AG04450 (cell line): ENCODE measurements at regions not wholly inside any gene's neighbourhood (a gene's known extent, or its start where the extent isn't known, plus 50 kb on each side); places are given as distances from the start of the nearest gene placed in this dataset.

Experiments used
- CTCF ChIA-PET: fragments of 300-600, 350-600 bp; formaldehyde crosslinking; extraction: SDS; loops from one replicate; lab custom pipeline; 2022; ENCODE audit warnings: antibody characterized with exemption, inconsistent platforms; lab: Charles Lee
- POLR2A ChIA-PET: fragments of 350-600 bp; formaldehyde crosslinking; extraction: SDS; loops from one replicate; lab custom pipeline; 2021; ENCODE audit warnings: antibody characterized with exemption, inconsistent platforms; lab: Yijun Ruan, JAX
- DNase-seq: peaks from one replicate; pipeline ENCODE4 v3.0.0-alpha.2; 2011; ENCODE audit warnings: low read depth, low spot score
- H3K27ac ChIP-seq: one replicate; pipeline ENCODE4 v1.5.1; 2012; ENCODE audit warnings: low read depth, low read length, control low read depth
- H3K27me3 ChIP-seq: one replicate; pipeline ENCODE4 v1.6.0; 2012; ENCODE audit warnings: low read length; ENCODE audit not compliant: control insufficient read depth, insufficient read depth
- H3K4me3 ChIP-seq: 2 replicates; pipeline ENCODE4 v1.5.1; 2011; ENCODE audit warnings: mild to moderate bottlenecking, low read depth, low read length, control low read depth
- H3K9me3 ChIP-seq: 2 replicates; pipeline ENCODE4 v1.5.1; 2012; ENCODE audit warnings: low read length; ENCODE audit not compliant: control insufficient read depth, insufficient read depth
- CTCF ChIP-seq: IDR thresholded peaks from 2 replicates; pipeline ENCODE4 v1.5.1; 2011; ENCODE audit warnings: low read depth, low read length, control low read depth, inconsistent platforms

GRCh38 chr14:61211476-61212255 is 69.5 kb downstream of the TMEM30B start:
- Histone ChIP-seq H3K4me3 (no peak overlapping the region), H3K27ac (no peak overlapping the region), H3K27me3 (no peaks in the 10 kb centered on the region), H3K9me3 (no peaks in the 10 kb centered on the region)
- no peak for DNase-seq
- no peak for TF ChIP-seq CTCF
- POLR2A ChIA-PET: interaction anchor here (0.5 kb wide), 1 partner anchor 14 kb away, joined by 3 read pairs; no protein-coding TSS in a partner anchor
- CTCF ChIA-PET: no interaction called here

- no peak for TF ChIP-seq CTCF
- H3K27me3 ChIP-seq: no peaks in the 10 kb centered on the region
- ChIA-PET CTCF (no interaction called here), POLR2A (no interaction called here)
- H3K9me3 ChIP-seq: no peaks in the 10 kb centered on the region
- DNase-seq: no peak
- no peak overlapping the region for H3K4me3 ChIP-seq
- no peak overlapping the region for H3K27ac ChIP-seq
These were observed 77.9 kb downstream of the TMEM30B start for GRCh38 chr14:61203081-61203753.

GRCh38 chr14:61202124-61202523 is 79.0 kb downstream of the TMEM30B start:
- no peaks in the 10 kb centered on the region for H3K27me3 ChIP-seq
- no peaks in the 10 kb centered on the region for H3K9me3 ChIP-seq
- ChIA-PET POLR2A (no interaction called here), CTCF (no interaction called here)
- no peak overlapping the region for H3K27ac ChIP-seq
- DNase-seq: no peak
- no peak for TF ChIP-seq CTCF
- no peak overlapping the region for H3K4me3 ChIP-seq

GRCh38 chr14:61201171-61201570 is 80.0 kb downstream of the TMEM30B start:
- no peak overlapping the region for H3K27ac ChIP-seq
- CTCF ChIA-PET: no interaction called here
- no peak for TF ChIP-seq CTCF
- H3K9me3 ChIP-seq: no peaks in the 10 kb centered on the region
- no peaks in the 10 kb centered on the region for H3K27me3 ChIP-seq
- no peak overlapping the region for H3K4me3 ChIP-seq
- POLR2A ChIA-PET: no interaction called here
- DNase-seq: no peak

GRCh38 chr14:61197416-61197815 is 83.7 kb downstream of the TMEM30B start:
- no peak for DNase-seq
- POLR2A ChIA-PET: no interaction called here
- no peaks in the 10 kb centered on the region for H3K9me3 ChIP-seq
- no peak for TF ChIP-seq CTCF
- no peak overlapping the region for H3K27ac ChIP-seq
- CTCF ChIA-PET: no interaction called here
- no peaks in the 10 kb centered on the region for H3K27me3 ChIP-seq
- H3K4me3 ChIP-seq: no peak overlapping the region
